ENCODE measurements at regions not wholly inside any gene's neighbourhood (a gene's known extent, or its start where the extent isn't known, plus 50 kb on each side); places are given as distances from the start of the nearest gene placed in this dataset.

- Histone ChIP-seq H3K4me1 (replicated peaks) (no peaks in the 10 kb centered on the region), H3K9me3 (no peaks in the 10 kb centered on the region), H3K36me3 (no peaks in the 10 kb centered on the region), H3K4me3 (no peak overlapping the region), H3K27me3 (replicated peaks; ENCODE audit: insufficient read depth) (no peaks in the 10 kb centered on the region), H3K27ac (no peak overlapping the region)
- intact Hi-C loops (cut with DNase I) = no loop called here
- WGBS = 43% methylated on average over 5 of the region's 5 CpGs
- no peak for TF ChIP-seq POLR2AphosphoS5 (IDR thresholded peaks at IDR 0.05)
- TF ChIP-seq CTCF (IDR thresholded peaks at IDR 0.05) = no peak
- no peak for TF ChIP-seq POLR2A (IDR thresholded peaks at IDR 0.05)
- no peak for DNase-seq (ENCODE audit: low spot score)
Observed at GRCh38 chr14:98599082-98599481, 672.9 kb downstream of the BCL11B start.

- intact Hi-C loops (cut with DNase I) = no loop called here
- H3K27ac ChIP-seq = no peak overlapping the region
- H3K27me3 ChIP-seq (replicated peaks; ENCODE audit: insufficient read depth) = no peaks in the 10 kb centered on the region
- H3K9me3 ChIP-seq = no peaks in the 10 kb centered on the region
- TF ChIP-seq POLR2AphosphoS5 (IDR thresholded peaks at IDR 0.05) = no peak
- no peak for TF ChIP-seq POLR2A (IDR thresholded peaks at IDR 0.05)
- TF ChIP-seq CTCF (IDR thresholded peaks at IDR 0.05) = no peak
- no peak for DNase-seq (ENCODE audit: low spot score)
- no peak overlapping the region for H3K4me3 ChIP-seq
- WGBS = 65% methylated on average over 7 of the region's 7 CpGs
- H3K4me1 ChIP-seq (replicated peaks) = no peaks in the 10 kb centered on the region
- no peaks in the 10 kb centered on the region for H3K36me3 ChIP-seq
Observed at GRCh38 chr14:98602983-98603382, 669.0 kb downstream of the BCL11B start.

- intact Hi-C loops (cut with DNase I) = no loop called here
- WGBS = 85% methylated on average over 2 of the region's 2 CpGs
- DNase-seq (ENCODE audit: low spot score) = no peak
Observed at GRCh38 chr14:98605043-98605442, 667.0 kb downstream of the BCL11B start.

GRCh38 chr14:98606041-98606640, 665.9 kb downstream of the BCL11B start:
- no peak for DNase-seq (ENCODE audit: low spot score)
- intact Hi-C loops (cut with DNase I) = no loop called here
- no peak for TF ChIP-seq CTCF (IDR thresholded peaks at IDR 0.05)
- TF ChIP-seq POLR2AphosphoS5 (IDR thresholded peaks at IDR 0.05) = no peak
- no peak for TF ChIP-seq POLR2A (IDR thresholded peaks at IDR 0.05)
- Histone ChIP-seq H3K4me1 (replicated peaks) (no peaks in the 10 kb centered on the region), H3K4me3 (no peak overlapping the region), H3K9me3 (no peaks in the 10 kb centered on the region), H3K27me3 (replicated peaks; ENCODE audit: insufficient read depth) (no peaks in the 10 kb centered on the region), H3K36me3 (no peaks in the 10 kb centered on the region), H3K27ac (no peak overlapping the region)
- WGBS = 71% methylated on average over 8 of the region's 8 CpGs

More at GRCh38 chr14:98605043-98605442, 667.0 kb downstream of the BCL11B start:
- Histone ChIP-seq H3K27me3 (replicated peaks; ENCODE audit: insufficient read depth) (no peaks in the 10 kb centered on the region), H3K4me1 (replicated peaks) (no peaks in the 10 kb centered on the region), H3K27ac (no peak overlapping the region), H3K9me3 (no peaks in the 10 kb centered on the region), H3K4me3 (no peak overlapping the region), H3K36me3 (no peaks in the 10 kb centered on the region)
- TF ChIP-seq POLR2A (IDR thresholded peaks at IDR 0.05) = no peak
- no peak for TF ChIP-seq CTCF (IDR thresholded peaks at IDR 0.05)
- TF ChIP-seq POLR2AphosphoS5 (IDR thresholded peaks at IDR 0.05) = no peak

GRCh38 chr14:98606816-98607215, 665.2 kb downstream of the BCL11B start:
- 79% methylated on average over 4 of the region's 4 CpGs for WGBS
- H3K4me1 ChIP-seq (replicated peaks) = no peaks in the 10 kb centered on the region
- no peaks in the 10 kb centered on the region for H3K27me3 ChIP-seq (replicated peaks; ENCODE audit: insufficient read depth)
- H3K36me3 ChIP-seq = no peaks in the 10 kb centered on the region
- H3K27ac ChIP-seq = no peak overlapping the region
- TF ChIP-seq POLR2AphosphoS5 (IDR thresholded peaks at IDR 0.05) (no peak), POLR2A (IDR thresholded peaks at IDR 0.05) (no peak), CTCF (IDR thresholded peaks at IDR 0.05) (no peak)
- H3K4me3 ChIP-seq = no peak overlapping the region
- no peaks in the 10 kb centered on the region for H3K9me3 ChIP-seq
- DNase-seq (ENCODE audit: low spot score) = no peak
- intact Hi-C loops (cut with DNase I) = no loop called here

Measured in prostate gland (tissue), 2 donors.